ENCODE measurements at regions not wholly inside any gene's neighbourhood (a gene's known extent, or its start where the extent isn't known, plus 50 kb on each side); places are given as distances from the start of the nearest gene placed in this dataset.

- TF ChIP-seq, protein P1, sequence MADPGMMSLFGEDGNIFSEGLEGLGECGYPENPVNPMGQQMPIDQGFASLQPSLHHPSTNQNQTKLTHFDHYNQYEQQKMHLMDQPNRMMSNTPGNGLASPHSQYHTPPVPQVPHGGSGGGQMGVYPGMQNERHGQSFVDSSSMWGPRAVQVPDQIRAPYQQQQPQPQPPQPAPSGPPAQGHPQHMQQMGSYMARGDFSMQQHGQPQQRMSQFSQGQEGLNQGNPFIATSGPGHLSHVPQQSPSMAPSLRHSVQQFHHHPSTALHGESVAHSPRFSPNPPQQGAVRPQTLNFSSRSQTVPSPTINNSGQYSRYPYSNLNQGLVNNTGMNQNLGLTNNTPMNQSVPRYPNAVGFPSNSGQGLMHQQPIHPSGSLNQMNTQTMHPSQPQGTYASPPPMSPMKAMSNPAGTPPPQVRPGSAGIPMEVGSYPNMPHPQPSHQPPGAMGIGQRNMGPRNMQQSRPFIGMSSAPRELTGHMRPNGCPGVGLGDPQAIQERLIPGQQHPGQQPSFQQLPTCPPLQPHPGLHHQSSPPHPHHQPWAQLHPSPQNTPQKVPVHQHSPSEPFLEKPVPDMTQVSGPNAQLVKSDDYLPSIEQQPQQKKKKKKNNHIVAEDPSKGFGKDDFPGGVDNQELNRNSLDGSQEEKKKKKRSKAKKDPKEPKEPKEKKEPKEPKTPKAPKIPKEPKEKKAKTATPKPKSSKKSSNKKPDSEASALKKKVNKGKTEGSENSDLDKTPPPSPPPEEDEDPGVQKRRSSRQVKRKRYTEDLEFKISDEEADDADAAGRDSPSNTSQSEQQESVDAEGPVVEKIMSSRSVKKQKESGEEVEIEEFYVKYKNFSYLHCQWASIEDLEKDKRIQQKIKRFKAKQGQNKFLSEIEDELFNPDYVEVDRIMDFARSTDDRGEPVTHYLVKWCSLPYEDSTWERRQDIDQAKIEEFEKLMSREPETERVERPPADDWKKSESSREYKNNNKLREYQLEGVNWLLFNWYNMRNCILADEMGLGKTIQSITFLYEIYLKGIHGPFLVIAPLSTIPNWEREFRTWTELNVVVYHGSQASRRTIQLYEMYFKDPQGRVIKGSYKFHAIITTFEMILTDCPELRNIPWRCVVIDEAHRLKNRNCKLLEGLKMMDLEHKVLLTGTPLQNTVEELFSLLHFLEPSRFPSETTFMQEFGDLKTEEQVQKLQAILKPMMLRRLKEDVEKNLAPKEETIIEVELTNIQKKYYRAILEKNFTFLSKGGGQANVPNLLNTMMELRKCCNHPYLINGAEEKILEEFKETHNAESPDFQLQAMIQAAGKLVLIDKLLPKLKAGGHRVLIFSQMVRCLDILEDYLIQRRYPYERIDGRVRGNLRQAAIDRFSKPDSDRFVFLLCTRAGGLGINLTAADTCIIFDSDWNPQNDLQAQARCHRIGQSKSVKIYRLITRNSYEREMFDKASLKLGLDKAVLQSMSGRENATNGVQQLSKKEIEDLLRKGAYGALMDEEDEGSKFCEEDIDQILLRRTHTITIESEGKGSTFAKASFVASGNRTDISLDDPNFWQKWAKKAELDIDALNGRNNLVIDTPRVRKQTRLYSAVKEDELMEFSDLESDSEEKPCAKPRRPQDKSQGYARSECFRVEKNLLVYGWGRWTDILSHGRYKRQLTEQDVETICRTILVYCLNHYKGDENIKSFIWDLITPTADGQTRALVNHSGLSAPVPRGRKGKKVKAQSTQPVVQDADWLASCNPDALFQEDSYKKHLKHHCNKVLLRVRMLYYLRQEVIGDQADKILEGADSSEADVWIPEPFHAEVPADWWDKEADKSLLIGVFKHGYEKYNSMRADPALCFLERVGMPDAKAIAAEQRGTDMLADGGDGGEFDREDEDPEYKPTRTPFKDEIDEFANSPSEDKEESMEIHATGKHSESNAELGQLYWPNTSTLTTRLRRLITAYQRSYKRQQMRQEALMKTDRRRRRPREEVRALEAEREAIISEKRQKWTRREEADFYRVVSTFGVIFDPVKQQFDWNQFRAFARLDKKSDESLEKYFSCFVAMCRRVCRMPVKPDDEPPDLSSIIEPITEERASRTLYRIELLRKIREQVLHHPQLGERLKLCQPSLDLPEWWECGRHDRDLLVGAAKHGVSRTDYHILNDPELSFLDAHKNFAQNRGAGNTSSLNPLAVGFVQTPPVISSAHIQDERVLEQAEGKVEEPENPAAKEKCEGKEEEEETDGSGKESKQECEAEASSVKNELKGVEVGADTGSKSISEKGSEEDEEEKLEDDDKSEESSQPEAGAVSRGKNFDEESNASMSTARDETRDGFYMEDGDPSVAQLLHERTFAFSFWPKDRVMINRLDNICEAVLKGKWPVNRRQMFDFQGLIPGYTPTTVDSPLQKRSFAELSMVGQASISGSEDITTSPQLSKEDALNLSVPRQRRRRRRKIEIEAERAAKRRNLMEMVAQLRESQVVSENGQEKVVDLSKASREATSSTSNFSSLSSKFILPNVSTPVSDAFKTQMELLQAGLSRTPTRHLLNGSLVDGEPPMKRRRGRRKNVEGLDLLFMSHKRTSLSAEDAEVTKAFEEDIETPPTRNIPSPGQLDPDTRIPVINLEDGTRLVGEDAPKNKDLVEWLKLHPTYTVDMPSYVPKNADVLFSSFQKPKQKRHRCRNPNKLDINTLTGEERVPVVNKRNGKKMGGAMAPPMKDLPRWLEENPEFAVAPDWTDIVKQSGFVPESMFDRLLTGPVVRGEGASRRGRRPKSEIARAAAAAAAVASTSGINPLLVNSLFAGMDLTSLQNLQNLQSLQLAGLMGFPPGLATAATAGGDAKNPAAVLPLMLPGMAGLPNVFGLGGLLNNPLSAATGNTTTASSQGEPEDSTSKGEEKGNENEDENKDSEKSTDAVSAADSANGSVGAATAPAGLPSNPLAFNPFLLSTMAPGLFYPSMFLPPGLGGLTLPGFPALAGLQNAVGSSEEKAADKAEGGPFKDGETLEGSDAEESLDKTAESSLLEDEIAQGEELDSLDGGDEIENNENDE (IDR thresholded peaks at IDR 0.05; ENCODE audit: insufficient replicate concordance, low read length): no peak
- TF ChIP-seq PHF8 (conservative IDR thresholded peaks at IDR 0.05; ENCODE audit: low read depth, low read length): no peak
- TF ChIP-seq SP4 (IDR thresholded peaks at IDR 0.05; ENCODE audit: low read length): no peak
- TF ChIP-seq USF2 (IDR thresholded peaks at IDR 0.05; ENCODE audit: low read length): no peak
- no peak for TF ChIP-seq GTF2F1 (IDR thresholded peaks at IDR 0.05; ENCODE audit: borderline replicate concordance, low read depth, low read length)
- no peak for TF ChIP-seq RAD21 (IDR thresholded peaks at IDR 0.05 in 1 of 2, conservative IDR thresholded peaks at IDR 0.05 in 1 of 2; ENCODE audit: low read depth in 2 of 2, low read length in 2 of 2)
- TF ChIP-seq MAX (IDR thresholded peaks at IDR 0.05): no peak
These were observed 256.8 kb upstream of the PMEPA1 start (continued) for GRCh38 chr20:57966620-57967019.

All from H1 (cell line).